ENCODE measurements at regions not wholly inside any gene's neighbourhood (a gene's known extent, or its start where the extent isn't known, plus 50 kb on each side); places are given as distances from the start of the nearest gene placed in this dataset.

DNA sequence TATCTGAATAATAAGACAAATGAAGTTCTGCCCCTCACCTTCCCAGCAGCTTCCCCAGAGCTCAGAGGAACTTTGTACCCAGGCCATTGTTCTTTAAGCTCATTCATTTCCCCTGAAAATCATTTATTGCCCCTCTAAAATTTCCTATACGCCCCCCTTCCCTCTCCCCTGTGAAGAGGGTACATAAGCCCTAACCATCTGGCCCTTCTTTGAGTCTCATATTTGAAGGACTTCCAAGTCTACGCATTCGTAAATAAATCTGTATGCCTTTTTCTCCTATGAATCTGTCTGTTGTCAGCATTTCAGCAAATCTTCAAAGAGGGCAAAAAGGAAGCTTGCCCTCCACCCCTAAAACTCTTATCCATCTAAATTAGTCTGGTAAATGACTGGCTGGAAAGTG, 73.1 kb upstream of the DST start:
- no peak for TF ChIP-seq POLR2A (IDR thresholded peaks at IDR 0.05)
- TF ChIP-seq, protein P1, sequence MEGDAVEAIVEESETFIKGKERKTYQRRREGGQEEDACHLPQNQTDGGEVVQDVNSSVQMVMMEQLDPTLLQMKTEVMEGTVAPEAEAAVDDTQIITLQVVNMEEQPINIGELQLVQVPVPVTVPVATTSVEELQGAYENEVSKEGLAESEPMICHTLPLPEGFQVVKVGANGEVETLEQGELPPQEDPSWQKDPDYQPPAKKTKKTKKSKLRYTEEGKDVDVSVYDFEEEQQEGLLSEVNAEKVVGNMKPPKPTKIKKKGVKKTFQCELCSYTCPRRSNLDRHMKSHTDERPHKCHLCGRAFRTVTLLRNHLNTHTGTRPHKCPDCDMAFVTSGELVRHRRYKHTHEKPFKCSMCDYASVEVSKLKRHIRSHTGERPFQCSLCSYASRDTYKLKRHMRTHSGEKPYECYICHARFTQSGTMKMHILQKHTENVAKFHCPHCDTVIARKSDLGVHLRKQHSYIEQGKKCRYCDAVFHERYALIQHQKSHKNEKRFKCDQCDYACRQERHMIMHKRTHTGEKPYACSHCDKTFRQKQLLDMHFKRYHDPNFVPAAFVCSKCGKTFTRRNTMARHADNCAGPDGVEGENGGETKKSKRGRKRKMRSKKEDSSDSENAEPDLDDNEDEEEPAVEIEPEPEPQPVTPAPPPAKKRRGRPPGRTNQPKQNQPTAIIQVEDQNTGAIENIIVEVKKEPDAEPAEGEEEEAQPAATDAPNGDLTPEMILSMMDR (IDR thresholded peaks at IDR 0.05) = no peak
- no peak for TF ChIP-seq POLR2AphosphoS5 (IDR thresholded peaks at IDR 0.05)
